NCI-H460 (cell line): ENCODE measurements at regions not wholly inside any gene's neighbourhood (a gene's known extent, or its start where the extent isn't known, plus 50 kb on each side); places are given as distances from the start of the nearest gene placed in this dataset.

ENCODE experiments used
- DNase-seq: peaks from one replicate; pipeline ENCODE4 v3.0.0-alpha.2; 2016; ENCODE audit warnings: low read depth; ENCODE audit errors: extremely low read depth

DNA sequence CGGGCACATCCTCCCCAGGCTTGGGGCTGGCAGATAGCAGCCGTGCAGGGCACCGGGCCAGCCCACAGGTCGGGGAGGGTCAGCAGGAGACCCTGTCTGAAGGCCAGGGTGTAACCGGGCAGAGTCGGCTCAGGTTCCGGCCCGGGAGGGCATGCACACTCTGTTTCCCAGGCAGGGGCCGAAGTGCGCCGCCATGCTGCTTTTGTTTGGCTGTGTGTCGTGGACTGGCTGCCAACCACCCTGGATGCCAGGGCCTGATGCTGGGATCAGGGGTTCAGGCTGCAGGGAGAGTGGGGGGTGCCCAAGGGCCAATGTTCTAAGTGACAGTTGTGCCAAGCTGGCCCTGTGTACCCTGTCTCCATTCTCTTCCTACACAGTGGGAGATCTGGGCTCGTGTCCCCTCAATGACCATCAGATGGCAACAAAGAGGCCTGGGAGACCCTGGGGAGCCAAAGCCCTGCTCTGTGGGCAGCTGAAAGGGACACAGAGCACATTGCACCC is 120.9 kb upstream of the B3GAT1 start:
- no peak for DNase-seq

- no peak for DNase-seq
Measured at GRCh38 chr11:134532131-134532920, 120.3 kb upstream of the B3GAT1 start.

DNA sequence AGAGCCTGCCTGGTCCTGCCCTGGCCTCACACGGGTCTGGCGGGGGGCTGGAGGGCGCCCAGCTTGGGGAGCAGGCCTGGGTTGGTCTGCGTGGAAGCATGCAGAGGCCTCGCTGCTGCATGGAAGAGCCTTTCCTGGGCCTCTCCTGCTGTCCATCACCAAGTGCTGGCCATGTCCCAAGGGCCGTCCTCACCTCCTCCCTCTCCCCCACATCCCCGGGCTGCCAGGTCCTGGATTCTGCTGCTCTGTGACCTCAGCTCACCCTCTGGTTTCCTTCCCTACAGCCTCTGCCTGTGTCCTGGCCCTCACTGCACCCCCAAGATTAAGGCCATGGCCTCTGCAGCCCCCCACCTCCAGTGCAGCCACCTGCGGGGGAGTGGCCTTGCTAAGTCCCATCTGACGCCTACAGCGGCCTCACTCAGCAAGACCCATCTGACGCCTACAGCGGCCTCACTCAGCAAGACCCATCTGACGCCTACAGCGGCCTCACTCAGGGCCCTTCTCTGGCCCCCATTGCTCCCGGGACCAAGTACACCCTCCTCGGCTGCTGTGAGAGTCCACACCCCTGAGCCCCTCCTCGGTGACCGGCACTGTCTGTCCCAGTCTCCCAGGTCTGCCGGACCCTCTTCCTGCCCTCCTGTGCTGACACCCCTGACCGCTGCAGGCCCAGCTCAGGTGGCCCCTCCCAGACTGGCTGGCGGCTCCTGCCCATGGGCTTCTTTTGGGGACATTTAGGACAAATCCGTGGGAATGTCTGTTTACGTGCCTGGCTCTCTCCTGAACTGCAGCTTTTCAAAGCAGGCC is 119.5 kb upstream of the B3GAT1 start:
- no peak for DNase-seq

DNA sequence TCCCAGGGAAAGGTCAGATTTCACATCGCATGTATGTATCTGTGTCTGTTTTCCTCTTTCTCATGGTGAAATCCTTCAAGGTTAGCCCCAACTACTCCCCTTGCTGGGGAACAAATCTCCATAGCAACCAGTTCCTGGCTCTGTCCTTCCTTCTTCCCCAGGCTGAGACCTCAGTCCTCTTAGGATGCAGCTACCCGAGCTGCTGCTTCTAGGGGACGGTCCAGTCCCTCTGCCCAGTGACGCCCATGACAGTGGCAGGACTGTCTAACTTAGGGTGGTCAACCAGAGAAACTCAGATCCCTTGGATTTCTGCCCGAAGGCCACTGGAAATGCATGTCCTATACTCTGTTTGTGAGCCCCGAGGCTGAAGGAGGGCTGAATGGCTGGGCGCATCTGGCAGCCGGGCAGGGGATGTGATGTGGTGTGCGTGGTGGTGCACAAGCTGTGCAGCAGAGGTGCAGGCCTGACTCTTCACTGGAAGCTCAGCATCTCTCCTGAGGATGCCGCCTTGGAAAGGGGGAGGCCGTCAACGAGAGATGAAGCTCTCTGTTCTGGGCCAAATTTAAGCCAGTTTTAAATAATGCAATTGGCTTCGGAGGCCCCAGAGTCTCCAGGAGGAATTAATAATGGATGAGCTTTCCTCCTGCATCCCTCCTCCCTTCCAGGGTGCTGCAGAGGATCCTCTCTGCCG is 118.7 kb upstream of the B3GAT1 start:
- DNase-seq: no peak

DNA sequence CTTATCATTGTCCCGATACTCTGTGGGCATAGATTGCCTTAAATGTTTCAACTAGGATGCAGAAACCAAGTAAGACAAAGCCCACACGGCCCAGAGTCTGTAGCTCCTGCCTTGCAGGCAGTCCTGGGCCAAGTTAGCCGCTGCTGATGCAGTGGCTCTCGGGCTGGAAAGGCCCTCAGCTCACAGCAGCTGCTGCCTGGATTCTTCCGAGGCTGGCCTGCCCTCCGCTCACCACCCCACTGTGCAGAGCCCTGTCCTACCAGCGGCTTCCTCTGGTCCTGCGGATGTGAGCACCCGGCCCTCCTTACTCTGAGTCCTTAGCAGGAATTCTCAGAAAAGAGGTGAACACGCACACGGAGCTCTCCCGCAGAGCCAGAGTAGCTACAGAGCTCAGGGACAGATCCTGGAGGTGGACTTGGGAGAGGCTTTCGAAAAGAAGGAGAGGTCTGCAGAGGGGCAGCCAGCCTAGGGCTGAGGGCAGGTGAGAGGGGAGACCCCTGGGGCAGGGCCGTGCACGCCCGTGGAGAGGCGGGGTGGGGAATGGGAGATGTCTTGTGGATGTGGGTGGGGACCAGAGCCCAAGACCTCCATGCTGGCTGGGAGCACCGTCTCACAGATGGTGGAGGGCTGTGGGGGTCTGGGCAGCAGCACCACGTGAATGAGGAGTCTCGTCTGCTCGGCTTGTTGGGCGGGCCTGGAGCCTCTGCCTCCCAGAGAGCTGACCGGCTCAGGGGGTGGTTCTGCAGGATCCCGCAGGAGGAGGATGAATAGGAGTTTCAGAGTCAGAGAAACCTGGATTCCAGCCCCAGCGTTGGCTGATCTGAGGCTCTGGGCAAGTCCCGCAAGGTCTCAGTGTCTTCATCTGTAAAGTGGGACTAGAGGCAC is 117.4 kb upstream of the B3GAT1 start:
- no peak for DNase-seq

DNA sequence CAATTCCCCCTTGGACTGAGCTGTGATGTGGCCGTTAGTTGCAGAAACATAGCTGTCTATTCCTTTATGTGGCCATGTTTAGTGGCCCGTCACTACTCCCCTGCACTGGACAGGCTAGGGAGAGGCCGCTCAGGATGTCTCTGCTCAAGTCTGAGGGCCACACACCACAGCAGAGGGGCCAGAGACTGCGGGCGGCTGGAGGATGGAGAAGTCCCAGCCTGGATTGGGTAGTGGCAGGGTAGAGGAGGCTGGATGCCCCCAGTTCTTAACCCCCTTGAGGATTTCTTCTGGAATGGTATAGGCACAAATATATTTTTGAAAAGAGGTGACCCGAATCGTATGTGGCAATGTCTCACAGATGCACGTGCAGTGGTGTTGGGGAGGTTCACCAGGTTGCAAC is 116.4 kb upstream of the B3GAT1 start:
- DNase-seq: no peak

DNA sequence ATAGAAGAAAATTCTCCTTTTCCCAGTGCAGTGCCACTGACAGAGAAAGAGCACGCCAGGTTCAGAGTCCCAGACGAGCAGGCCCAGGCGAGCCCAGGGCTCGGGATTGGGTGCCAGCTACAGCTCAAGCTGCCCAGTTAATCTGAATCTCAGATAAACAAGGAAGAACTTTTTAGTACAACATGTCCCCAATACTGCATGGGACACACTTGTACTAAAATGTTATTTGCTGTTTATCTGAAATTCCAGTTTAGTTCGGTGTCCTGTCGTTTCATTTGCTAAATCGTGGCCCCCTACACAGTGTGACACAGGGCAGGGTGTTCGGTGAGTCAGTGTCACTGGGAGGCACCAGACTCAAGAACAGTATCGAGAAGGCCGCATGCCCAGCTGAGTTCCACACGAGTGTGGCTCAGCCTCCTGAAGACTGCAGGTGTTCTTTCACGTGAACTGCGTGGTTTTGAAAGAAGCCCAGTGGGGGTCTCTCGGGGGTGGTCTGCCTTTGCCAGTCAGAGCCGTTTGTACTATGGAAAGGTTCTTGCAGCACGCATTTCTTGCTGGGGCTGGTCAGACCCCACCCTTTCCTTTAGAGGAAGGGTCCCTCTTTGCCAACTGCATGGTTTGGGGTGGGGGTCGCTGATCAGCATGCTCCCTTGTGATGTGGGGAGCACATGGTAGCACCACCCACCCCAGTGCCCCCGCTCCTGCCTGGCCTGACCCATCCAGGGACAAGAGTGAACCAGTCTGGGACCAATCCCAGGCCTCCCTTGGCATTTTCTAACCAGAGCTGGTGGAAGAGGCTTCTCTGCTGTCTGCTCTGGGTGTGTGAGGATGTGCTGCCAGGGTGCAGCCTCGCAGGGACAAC is 115.6 kb upstream of the B3GAT1 start:
- DNase-seq: no peak

- no peak for DNase-seq
Measured at GRCh38 chr11:134524896-134525845, 113.1 kb upstream of the B3GAT1 start.

- DNase-seq: no peak
Measured at GRCh38 chr11:134524201-134524600, 112.2 kb upstream of the B3GAT1 start.

- no peak for DNase-seq
Measured at GRCh38 chr11:134522782-134523570, 110.9 kb upstream of the B3GAT1 start.

DNA sequence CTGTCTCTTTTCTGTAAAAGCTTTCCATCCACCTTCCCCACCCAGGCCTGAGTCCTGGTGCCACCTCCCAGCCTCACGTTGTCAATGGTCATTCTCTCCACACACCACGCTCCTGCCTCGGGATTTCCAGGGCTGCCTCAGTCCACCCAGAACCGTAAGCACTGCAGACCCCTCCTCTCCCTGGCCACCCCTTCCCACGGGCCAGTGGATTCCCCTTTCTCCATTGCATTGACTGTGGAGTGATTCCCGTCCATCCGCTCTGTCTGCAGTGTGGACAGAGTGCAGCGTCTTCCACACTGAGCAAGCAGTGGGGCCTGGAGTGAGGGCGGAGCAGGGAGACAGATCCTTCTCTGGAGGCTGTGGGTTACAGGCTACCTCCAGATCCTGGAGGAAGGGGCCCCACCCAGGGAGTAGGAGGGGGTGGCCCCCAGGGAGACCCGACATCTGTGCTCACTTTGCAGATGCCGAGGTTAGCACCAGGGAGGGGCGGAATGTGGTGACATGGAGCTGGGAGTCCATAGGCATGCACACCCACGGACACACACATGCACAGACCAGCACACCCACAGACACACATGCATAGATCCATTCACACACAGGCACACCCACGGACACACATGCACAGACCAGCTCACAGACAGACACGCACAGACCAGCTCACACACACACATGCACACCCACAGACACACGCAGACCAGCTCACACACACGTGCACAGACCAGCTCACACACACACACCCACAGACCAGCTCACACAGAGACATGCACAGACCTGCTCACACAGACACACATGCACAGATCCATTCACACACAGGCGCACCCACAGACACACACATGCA is 109.6 kb upstream of the B3GAT1 start:
- no peak for DNase-seq

GRCh38 chr11:134521001-134521400 is 109.0 kb upstream of the B3GAT1 start:
- no peak for DNase-seq

- DNase-seq: no peak
Measured at GRCh38 chr11:134519788-134520187, 107.7 kb upstream of the B3GAT1 start.

- DNase-seq: no peak
Measured at GRCh38 chr11:134519390-134519750, 107.3 kb upstream of the B3GAT1 start.

GRCh38 chr11:134518616-134519389 is 106.8 kb upstream of the B3GAT1 start:
- no peak for DNase-seq
